Left lobe of liver (tissue), 2 donors: ENCODE measurements at regions not wholly inside any gene's neighbourhood (a gene's known extent, or its start where the extent isn't known, plus 50 kb on each side); places are given as distances from the start of the nearest gene placed in this dataset.
"Not testable (repeated sequence)": the region's sequence is repeated elsewhere in the genome, so short reads cannot be mapped to it uniquely, and the experiment has no call there.

ENCODE experiments used
- ATAC-seq: fragments of 200-7000 bp; cut with Tn5 transposase; one replicate; pipeline ENCODE4 v1.9.1; 2020; ENCODE audit warnings: mild to moderate bottlenecking, moderate library complexity
- DNase-seq: peaks from one replicate; pipeline ENCODE4 v3.0.0-alpha.2; 2020; ENCODE audit warnings: low spot score
- donor health status: DM: no; HTN: no; CAD: no; lungs with moderate emphysema.
- donor health status: DM: no; HTN: yes; CAD: no.

- DNase-seq (no peak), ATAC-seq (no peak)
Observed at GRCh38 chr18:71405169-71405809, 1116.4 kb downstream of the SOCS6 start.

GRCh38 chr18:71403501-71403900 is 1114.7 kb downstream of the SOCS6 start:
- ATAC-seq, result no peak
- no peak for DNase-seq

GRCh38 chr18:71398531-71398930 is 1109.7 kb downstream of the SOCS6 start:
- no peak for DNase-seq
- no peak for ATAC-seq

- DNase-seq (no peak), ATAC-seq (no peak)
Observed at GRCh38 chr18:71388148-71388547, 1099.3 kb downstream of the SOCS6 start.

GRCh38 chr18:71374294-71375000 is 1085.6 kb downstream of the SOCS6 start:
- no peak for ATAC-seq

GRCh38 chr18:71371951-71372605 is 1083.2 kb downstream of the SOCS6 start:
- DNase-seq, result no peak

More at GRCh38 chr18:71374294-71375000, 1085.6 kb downstream of the SOCS6 start:
- DNase-seq, result no peak

GRCh38 chr18:71370671-71371445 is 1082.0 kb downstream of the SOCS6 start:
- ATAC-seq (no peak), DNase-seq (no peak)

More at GRCh38 chr18:71371951-71372605, 1083.2 kb downstream of the SOCS6 start:
- no peak for ATAC-seq

GRCh38 chr18:71370095-71370494 is 1081.2 kb downstream of the SOCS6 start:
- DNase-seq (no peak), ATAC-seq (no peak)

GRCh38 chr18:71362140-71362539 is 1073.3 kb downstream of the SOCS6 start:
- ATAC-seq (no peak), DNase-seq (no peak)

- ATAC-seq, DNase-seq: not testable (repeated sequence)
Observed at GRCh38 chr18:71355599-71355998, 1066.8 kb downstream of the SOCS6 start.

GRCh38 chr18:71352618-71353017 is 1063.8 kb downstream of the SOCS6 start:
- DNase-seq (no peak), ATAC-seq (no peak)

GRCh38 chr18:71336576-71337210 is 1047.8 kb downstream of the SOCS6 start:
- ATAC-seq, result no peak
- no peak for DNase-seq

GRCh38 chr18:71329563-71329962 is 1040.7 kb downstream of the SOCS6 start:
- ATAC-seq (no peak), DNase-seq (no peak)

GRCh38 chr18:71329114-71329513 is 1040.3 kb downstream of the SOCS6 start:
- DNase-seq (no peak), ATAC-seq (no peak)

GRCh38 chr18:71327850-71328249 is 1039.0 kb downstream of the SOCS6 start:
- ATAC-seq, result no peak

GRCh38 chr18:71327441-71327840 is 1038.6 kb downstream of the SOCS6 start:
- DNase-seq (no peak), ATAC-seq (no peak)

More at GRCh38 chr18:71327850-71328249, 1039.0 kb downstream of the SOCS6 start:
- no peak for DNase-seq

GRCh38 chr18:71326826-71327225 is 1038.0 kb downstream of the SOCS6 start:
- no peak for ATAC-seq
- DNase-seq, result no peak

- DNase-seq, result no peak
- ATAC-seq, result no peak
Observed at GRCh38 chr18:71324356-71324755, 1035.5 kb downstream of the SOCS6 start.

GRCh38 chr18:71322201-71322600 is 1033.4 kb downstream of the SOCS6 start:
- no peak for ATAC-seq
- DNase-seq, result no peak

GRCh38 chr18:71321319-71321718 is 1032.5 kb downstream of the SOCS6 start:
- no peak for DNase-seq
- no peak for ATAC-seq

GRCh38 chr18:71304856-71305255 is 1016.0 kb downstream of the SOCS6 start:
- ATAC-seq (no peak), DNase-seq (no peak)
